ENCODE measurements at regions not wholly inside any gene's neighbourhood (a gene's known extent, or its start where the extent isn't known, plus 50 kb on each side); places are given as distances from the start of the nearest gene placed in this dataset.

DNA sequence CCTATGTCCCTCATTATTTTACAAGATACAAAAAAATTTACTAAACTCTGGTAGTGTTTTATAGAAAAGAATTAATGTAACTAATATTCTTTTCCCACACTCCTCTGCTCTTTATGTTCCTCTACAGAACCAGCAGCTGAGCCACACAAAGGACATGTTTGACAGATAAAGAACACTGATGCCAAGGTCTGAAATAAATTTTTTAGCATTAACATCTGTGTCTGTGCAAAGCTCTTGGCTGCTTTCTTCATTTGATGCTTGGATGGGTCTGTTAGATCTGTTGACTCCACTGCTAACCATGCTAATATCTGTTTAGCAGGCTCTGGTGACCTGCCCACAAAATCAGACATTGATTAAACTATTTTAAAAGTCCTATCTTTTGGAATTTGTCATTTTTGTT is 2363.8 kb downstream of the PCDH9 start (continued):
- TF ChIP-seq, protein P1, sequence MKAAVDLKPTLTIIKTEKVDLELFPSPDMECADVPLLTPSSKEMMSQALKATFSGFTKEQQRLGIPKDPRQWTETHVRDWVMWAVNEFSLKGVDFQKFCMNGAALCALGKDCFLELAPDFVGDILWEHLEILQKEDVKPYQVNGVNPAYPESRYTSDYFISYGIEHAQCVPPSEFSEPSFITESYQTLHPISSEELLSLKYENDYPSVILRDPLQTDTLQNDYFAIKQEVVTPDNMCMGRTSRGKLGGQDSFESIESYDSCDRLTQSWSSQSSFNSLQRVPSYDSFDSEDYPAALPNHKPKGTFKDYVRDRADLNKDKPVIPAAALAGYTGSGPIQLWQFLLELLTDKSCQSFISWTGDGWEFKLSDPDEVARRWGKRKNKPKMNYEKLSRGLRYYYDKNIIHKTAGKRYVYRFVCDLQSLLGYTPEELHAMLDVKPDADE (IDR thresholded peaks at IDR 0.05), result no peak
- TF ChIP-seq NANOG (IDR thresholded peaks at IDR 0.05; ENCODE audit: borderline replicate concordance) (no peak), ZNF331 (CRISPR knock-in tag; IDR thresholded peaks at IDR 0.05; ENCODE audit: low read depth) (no peak), POLR2AphosphoS5 (IDR thresholded peaks at IDR 0.05; ENCODE audit: low read depth) (no peak), CREB1 (CRISPR knock-in tag; IDR thresholded peaks at IDR 0.05; ENCODE audit: low read depth) (no peak)
- TF ChIP-seq, protein P2, sequence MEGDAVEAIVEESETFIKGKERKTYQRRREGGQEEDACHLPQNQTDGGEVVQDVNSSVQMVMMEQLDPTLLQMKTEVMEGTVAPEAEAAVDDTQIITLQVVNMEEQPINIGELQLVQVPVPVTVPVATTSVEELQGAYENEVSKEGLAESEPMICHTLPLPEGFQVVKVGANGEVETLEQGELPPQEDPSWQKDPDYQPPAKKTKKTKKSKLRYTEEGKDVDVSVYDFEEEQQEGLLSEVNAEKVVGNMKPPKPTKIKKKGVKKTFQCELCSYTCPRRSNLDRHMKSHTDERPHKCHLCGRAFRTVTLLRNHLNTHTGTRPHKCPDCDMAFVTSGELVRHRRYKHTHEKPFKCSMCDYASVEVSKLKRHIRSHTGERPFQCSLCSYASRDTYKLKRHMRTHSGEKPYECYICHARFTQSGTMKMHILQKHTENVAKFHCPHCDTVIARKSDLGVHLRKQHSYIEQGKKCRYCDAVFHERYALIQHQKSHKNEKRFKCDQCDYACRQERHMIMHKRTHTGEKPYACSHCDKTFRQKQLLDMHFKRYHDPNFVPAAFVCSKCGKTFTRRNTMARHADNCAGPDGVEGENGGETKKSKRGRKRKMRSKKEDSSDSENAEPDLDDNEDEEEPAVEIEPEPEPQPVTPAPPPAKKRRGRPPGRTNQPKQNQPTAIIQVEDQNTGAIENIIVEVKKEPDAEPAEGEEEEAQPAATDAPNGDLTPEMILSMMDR (conservative IDR thresholded peaks at IDR 0.05; ENCODE audit: low read depth in 2 of 2), result no peak
- TF ChIP-seq, protein P3, sequence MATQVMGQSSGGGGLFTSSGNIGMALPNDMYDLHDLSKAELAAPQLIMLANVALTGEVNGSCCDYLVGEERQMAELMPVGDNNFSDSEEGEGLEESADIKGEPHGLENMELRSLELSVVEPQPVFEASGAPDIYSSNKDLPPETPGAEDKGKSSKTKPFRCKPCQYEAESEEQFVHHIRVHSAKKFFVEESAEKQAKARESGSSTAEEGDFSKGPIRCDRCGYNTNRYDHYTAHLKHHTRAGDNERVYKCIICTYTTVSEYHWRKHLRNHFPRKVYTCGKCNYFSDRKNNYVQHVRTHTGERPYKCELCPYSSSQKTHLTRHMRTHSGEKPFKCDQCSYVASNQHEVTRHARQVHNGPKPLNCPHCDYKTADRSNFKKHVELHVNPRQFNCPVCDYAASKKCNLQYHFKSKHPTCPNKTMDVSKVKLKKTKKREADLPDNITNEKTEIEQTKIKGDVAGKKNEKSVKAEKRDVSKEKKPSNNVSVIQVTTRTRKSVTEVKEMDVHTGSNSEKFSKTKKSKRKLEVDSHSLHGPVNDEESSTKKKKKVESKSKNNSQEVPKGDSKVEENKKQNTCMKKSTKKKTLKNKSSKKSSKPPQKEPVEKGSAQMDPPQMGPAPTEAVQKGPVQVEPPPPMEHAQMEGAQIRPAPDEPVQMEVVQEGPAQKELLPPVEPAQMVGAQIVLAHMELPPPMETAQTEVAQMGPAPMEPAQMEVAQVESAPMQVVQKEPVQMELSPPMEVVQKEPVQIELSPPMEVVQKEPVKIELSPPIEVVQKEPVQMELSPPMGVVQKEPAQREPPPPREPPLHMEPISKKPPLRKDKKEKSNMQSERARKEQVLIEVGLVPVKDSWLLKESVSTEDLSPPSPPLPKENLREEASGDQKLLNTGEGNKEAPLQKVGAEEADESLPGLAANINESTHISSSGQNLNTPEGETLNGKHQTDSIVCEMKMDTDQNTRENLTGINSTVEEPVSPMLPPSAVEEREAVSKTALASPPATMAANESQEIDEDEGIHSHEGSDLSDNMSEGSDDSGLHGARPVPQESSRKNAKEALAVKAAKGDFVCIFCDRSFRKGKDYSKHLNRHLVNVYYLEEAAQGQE (IDR thresholded peaks at IDR 0.05; ENCODE audit: unreplicated experiment), result no peak

DNA sequence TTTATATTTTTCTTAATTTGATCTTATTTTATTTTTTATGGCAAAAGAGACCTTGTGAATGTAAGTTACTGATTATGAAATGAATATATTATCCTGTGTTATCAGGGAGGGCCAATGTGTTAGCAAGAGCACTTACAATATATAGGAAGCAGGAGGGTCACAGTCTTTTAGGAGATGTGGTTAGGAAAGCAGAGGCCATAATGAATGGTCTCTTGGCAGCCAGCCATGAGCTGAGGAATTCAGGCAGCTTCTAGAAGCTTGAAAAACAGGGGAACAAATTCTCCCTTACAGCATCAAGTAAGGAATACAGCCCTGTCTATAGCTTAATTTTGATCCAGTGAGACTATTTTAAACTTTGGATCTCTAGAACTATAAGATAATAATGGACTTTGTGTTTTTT is 2374.6 kb downstream of the PCDH9 start:
- Mint-ChIP-seq H3K27ac (no peak overlapping the region), H3K4me1 (peaks cover 15% of the 10 kb centered on the region; the same call in 2 of the 3 replicates), H3K9me3 (no peaks in the 10 kb centered on the region), H3K4me3 (no peak overlapping the region), H3K27me3 (ENCODE audit: insufficient read depth, low read depth, poor library complexity) (no peaks in the 10 kb centered on the region), H3K36me3 (ENCODE audit: low read depth) (peaks cover 3% of the 10 kb centered on the region; the same call in 1 of the 3 replicates)
- Histone ChIP-seq H3K79me2 (replicated peaks; ENCODE audit: insufficient read depth) (no peaks in the 10 kb centered on the region), H3K4me3 (no peak overlapping the region), H2AFZ (no peak overlapping the region), H4K20me1 (replicated peaks; ENCODE audit: insufficient read depth) (no peaks in the 10 kb centered on the region), H3K36me3 (ENCODE audit: insufficient read depth) (no peaks in the 10 kb centered on the region), H3K27ac (ENCODE audit: low read depth) (no peak overlapping the region), H3K27me3 (ENCODE audit: insufficient read depth) (no peaks in the 10 kb centered on the region), H3K4me1 (ENCODE audit: insufficient read depth) (peaks cover 14% of the 10 kb centered on the region), H3F3A (replicated peaks; ENCODE audit: low read depth) (no peaks in the 10 kb centered on the region), H3K4me2 (no peak overlapping the region), H3K9me2 (ENCODE audit: insufficient read depth) (no peaks in the 10 kb centered on the region)
- ATAC-seq, result no peak
- no peak for DNase-seq (ENCODE audit: low spot score)
- TF ChIP-seq, protein P2 (conservative IDR thresholded peaks at IDR 0.05; ENCODE audit: low read depth in 2 of 2), result no peak
- TF ChIP-seq STAT1 (IDR thresholded peaks at IDR 0.05; ENCODE audit: unreplicated experiment), result no peak
- TF ChIP-seq, protein P4, sequence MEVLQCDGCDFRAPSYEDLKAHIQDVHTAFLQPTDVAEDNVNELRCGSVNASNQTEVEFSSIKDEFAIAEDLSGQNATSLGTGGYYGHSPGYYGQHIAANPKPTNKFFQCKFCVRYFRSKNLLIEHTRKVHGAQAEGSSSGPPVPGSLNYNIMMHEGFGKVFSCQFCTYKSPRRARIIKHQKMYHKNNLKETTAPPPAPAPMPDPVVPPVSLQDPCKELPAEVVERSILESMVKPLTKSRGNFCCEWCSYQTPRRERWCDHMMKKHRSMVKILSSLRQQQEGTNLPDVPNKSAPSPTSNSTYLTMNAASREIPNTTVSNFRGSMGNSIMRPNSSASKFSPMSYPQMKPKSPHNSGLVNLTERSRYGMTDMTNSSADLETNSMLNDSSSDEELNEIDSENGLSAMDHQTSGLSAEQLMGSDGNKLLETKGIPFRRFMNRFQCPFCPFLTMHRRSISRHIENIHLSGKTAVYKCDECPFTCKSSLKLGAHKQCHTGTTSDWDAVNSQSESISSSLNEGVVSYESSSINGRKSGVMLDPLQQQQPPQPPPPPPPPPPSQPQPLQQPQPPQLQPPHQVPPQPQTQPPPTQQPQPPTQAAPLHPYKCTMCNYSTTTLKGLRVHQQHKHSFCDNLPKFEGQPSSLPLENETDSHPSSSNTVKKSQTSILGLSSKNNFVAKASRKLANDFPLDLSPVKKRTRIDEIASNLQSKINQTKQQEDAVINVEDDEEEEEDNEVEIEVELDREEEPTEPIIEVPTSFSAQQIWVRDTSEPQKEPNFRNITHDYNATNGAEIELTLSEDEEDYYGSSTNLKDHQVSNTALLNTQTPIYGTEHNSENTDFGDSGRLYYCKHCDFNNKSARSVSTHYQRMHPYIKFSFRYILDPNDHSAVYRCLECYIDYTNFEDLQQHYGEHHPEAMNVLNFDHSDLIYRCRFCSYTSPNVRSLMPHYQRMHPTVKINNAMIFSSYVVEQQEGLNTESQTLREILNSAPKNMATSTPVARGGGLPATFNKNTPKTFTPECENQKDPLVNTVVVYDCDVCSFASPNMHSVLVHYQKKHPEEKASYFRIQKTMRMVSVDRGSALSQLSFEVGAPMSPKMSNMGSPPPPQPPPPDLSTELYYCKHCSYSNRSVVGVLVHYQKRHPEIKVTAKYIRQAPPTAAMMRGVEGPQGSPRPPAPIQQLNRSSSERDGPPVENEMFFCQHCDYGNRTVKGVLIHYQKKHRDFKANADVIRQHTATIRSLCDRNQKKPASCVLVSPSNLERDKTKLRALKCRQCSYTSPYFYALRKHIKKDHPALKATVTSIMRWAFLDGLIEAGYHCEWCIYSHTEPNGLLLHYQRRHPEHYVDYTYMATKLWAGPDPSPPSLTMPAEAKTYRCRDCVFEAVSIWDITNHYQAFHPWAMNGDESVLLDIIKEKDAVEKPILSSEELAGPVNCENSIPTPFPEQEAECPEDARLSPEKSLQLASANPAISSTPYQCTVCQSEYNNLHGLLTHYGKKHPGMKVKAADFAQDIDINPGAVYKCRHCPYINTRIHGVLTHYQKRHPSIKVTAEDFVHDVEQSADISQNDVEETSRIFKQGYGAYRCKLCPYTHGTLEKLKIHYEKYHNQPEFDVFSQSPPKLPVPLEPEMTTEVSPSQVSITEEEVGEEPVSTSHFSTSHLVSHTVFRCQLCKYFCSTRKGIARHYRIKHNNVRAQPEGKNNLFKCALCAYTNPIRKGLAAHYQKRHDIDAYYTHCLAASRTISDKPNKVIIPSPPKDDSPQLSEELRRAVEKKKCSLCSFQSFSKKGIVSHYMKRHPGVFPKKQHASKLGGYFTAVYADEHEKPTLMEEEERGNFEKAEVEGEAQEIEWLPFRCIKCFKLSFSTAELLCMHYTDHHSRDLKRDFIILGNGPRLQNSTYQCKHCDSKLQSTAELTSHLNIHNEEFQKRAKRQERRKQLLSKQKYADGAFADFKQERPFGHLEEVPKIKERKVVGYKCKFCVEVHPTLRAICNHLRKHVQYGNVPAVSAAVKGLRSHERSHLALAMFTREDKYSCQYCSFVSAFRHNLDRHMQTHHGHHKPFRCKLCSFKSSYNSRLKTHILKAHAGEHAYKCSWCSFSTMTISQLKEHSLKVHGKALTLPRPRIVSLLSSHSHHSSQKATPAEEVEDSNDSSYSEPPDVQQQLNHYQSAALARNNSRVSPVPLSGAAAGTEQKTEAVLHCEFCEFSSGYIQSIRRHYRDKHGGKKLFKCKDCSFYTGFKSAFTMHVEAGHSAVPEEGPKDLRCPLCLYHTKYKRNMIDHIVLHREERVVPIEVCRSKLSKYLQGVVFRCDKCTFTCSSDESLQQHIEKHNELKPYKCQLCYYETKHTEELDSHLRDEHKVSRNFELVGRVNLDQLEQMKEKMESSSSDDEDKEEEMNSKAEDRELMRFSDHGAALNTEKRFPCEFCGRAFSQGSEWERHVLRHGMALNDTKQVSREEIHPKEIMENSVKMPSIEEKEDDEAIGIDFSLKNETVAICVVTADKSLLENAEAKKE (CRISPR knock-in tag; IDR thresholded peaks at IDR 0.05), result no peak
- TF ChIP-seq JUNB (IDR thresholded peaks at IDR 0.05; ENCODE audit: unreplicated experiment), result no peak

All from GM23338 (cell line).